ENCODE measurements at regions not wholly inside any gene's neighbourhood (a gene's known extent, or its start where the extent isn't known, plus 50 kb on each side); places are given as distances from the start of the nearest gene placed in this dataset.

- TF ChIP-seq ZNF8 (CRISPR knock-in tag; IDR thresholded peaks at IDR 0.05): no peak
- TF ChIP-seq ZFP30 (CRISPR knock-in tag; IDR thresholded peaks at IDR 0.05): no peak
Measured at GRCh38 chr2:45237128-45237527, 227.9 kb upstream of the SIX2 start.
